ENCODE measurements at regions not wholly inside any gene's neighbourhood (a gene's known extent, or its start where the extent isn't known, plus 50 kb on each side); places are given as distances from the start of the nearest gene placed in this dataset.

DNA sequence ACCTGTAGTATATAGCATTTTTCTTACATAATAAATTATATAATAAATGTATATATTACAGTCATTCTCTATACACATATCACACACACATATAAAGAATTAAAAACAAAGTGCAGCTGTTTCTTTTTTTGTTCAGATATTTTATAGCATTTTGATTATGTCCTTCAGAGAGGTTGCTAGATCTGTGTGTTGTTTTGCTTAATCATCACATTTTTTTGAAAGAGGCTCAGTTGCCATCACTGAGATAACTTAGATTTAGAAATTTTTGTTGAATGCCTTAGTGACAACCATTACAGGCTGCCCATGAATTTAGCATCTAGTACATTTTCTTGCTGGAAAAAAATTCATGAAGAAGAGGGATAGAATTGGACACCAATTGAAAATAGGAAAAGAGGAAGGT, 545.2 kb upstream of the PCDH9 start:
- TF ChIP-seq, protein P1, sequence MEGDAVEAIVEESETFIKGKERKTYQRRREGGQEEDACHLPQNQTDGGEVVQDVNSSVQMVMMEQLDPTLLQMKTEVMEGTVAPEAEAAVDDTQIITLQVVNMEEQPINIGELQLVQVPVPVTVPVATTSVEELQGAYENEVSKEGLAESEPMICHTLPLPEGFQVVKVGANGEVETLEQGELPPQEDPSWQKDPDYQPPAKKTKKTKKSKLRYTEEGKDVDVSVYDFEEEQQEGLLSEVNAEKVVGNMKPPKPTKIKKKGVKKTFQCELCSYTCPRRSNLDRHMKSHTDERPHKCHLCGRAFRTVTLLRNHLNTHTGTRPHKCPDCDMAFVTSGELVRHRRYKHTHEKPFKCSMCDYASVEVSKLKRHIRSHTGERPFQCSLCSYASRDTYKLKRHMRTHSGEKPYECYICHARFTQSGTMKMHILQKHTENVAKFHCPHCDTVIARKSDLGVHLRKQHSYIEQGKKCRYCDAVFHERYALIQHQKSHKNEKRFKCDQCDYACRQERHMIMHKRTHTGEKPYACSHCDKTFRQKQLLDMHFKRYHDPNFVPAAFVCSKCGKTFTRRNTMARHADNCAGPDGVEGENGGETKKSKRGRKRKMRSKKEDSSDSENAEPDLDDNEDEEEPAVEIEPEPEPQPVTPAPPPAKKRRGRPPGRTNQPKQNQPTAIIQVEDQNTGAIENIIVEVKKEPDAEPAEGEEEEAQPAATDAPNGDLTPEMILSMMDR (IDR thresholded peaks at IDR 0.05; ENCODE audit: low read depth, low read length) = no peak
- H3K4me3 ChIP-seq (ENCODE audit: low read depth, low read length) = no peak overlapping the region

DNA sequence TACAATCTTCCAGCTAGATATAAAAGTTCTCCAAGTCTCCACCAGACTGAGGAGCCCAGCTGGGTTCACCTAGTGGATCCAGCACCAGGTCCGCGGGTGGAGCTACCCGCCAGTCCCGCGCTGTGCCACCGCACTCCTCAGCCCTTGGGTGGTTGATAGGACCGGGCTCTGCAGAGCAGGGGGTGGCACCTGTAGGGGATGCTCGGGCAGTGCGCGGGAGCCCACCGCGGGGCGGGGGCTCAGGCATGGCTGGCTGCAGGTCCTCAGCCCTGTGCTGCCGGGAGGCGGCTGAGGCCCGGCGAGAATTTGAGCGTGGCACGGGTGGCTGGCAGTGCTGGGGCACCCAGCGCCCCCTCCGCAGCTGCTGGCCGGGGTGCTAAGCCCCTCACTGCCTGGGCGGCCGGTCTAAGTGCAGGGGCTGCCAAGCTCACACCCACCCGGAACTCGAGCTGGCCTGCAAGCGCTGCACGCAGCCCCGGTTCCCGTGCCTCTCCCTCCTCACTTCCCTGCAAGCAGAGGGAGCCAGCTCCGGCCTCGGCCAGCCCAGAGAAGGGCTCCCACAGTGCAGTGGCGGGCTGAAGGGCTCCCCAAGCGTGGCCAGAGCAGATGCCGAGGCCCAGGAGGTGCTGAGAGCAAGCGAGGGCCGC, 542.8 kb upstream of the PCDH9 start:
- TF ChIP-seq, protein P1 (IDR thresholded peaks at IDR 0.05; ENCODE audit: low read depth, low read length) = no peak
- no peak overlapping the region for H3K4me3 ChIP-seq (ENCODE audit: low read depth, low read length)

DNA sequence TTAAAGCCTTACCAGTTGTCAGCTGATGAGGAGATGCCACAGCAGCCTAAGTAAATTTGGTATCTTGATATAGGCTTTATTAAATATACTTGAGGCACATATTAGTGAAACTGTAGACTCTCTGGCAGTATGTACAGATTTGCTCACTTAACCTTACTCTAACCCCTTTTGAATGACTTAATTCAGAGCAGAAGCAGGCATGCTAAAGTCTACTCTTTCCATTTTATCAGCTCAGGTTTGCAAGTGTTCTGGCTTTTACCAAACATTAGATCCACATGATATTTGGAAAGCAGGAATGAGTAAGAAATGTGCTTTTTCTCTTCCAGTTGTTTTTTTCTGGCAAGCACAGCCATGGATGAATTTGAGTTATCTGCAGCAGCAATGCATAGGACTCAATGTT, 541.0 kb upstream of the PCDH9 start:
- TF ChIP-seq, protein P1 (IDR thresholded peaks at IDR 0.05; ENCODE audit: low read depth, low read length) = no peak
- H3K4me3 ChIP-seq (ENCODE audit: low read depth, low read length) = no peak overlapping the region

DNA sequence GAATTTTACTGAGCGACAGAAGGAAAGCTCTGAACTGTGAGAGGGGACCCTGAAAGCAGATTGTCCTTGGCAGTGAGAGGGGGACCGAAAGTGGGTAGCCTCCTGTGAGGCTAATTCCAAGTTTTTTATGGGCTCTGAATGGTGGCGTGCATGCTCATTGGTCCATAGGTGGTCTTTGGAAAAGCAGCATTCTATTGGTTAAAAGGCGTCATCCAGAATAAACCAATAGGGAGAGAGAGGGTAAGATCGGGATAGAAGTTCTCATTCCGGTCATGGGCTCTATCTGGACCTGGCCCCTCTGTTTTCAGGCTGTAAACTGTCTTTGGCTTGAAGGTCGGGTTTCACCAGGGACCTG, 539.8 kb upstream of the PCDH9 start:
- TF ChIP-seq, protein P1 (IDR thresholded peaks at IDR 0.05; ENCODE audit: low read depth, low read length) = no peak
- H3K4me3 ChIP-seq (ENCODE audit: low read depth, low read length) = no peak overlapping the region

DNA sequence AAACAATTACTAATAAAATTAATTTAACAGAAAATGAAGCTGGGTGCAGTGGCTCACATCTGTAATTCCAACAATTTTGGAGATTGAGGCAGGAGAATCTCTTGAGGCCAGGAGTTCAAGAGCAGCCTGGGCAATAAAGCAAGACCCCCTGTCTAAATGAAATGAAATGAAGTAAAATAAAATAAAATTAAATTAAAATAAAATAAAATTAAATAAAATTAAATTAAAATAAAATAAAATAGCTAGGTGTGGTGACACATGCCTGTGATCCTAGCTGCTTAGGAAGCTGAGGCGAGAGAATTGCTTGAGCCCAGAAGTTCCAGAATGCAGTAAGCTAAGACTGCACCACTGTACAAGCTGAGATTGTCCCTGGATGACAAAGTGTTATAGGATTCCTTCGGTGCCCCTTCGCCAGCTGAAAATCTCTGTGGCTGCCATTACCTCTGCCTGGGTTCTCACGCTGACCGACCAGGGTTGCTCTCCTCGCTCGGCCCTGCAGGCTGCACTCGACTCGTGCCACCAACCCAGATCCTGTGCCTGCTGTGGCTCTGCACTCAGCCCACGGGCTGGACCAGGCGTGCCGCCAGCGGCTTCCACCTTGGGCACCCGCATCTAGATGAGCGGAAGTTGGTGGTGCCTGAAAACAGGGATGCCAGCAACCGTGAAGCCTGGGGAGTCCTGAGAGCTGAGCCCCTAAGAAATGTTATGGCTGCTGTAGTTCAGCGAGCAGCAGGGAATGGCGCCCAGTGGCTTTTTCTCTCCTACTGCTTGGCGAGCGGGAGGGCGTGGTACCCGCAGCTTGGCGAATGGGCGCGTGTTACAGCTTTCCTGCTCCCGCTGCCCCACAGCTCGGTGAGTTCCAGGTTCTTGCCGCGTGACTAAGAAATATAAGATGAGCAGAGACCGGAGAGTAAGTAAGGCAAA, 539.2 kb upstream of the PCDH9 start:
- TF ChIP-seq, protein P1 (IDR thresholded peaks at IDR 0.05; ENCODE audit: low read depth, low read length) = no peak
- H3K4me3 ChIP-seq (ENCODE audit: low read depth, low read length) = no peak overlapping the region

DNA sequence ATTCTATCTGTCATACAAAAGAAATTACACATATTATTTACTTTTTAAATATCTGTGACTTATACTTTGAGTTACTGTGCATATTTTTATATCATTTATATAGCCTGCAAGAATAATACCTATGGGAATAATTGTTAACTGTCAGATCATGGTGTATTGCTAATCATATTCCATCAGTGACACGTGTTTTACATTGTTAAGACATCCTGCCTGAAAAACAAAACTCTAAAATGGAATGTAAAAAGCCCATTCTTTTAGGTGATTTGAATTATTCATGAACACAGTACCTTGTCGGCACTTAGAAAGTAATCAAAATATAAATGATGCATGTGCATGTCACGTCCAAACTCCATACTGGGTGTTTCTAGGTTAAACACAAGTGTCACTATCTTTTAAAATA, 533.8 kb upstream of the PCDH9 start:
- TF ChIP-seq, protein P1 (IDR thresholded peaks at IDR 0.05; ENCODE audit: low read depth, low read length) = no peak
- no peak overlapping the region for H3K4me3 ChIP-seq (ENCODE audit: low read depth, low read length)

DNA sequence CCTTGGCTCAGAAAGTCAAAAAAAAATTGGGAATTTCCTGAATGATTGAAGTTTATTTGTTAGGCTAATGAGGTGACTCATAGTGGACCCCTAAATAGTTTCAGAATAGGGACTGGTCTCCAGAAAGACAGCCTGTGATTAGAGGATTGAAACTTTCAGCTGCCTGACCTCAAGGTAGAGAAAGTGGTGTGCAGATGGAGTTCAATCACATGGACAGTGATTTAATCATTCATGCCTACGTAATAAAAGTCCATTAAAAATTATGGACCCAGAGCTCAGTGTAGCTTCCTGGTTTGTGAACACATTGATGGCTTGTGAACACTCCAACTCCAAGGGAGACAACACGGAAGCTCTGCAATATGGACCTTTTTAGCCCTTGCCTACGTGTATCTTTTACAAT, 533.2 kb upstream of the PCDH9 start:
- TF ChIP-seq, protein P1 (IDR thresholded peaks at IDR 0.05; ENCODE audit: low read depth, low read length) = no peak
- H3K4me3 ChIP-seq (ENCODE audit: low read depth, low read length) = no peak overlapping the region

Data from WI38 (cell line).